Right ventricle myocardium inferior (tissue), 1 donor: ENCODE measurements at regions not wholly inside any gene's neighbourhood (a gene's known extent, or its start where the extent isn't known, plus 50 kb on each side); places are given as distances from the start of the nearest gene placed in this dataset.

Experiments used
- ATAC-seq: fragments of 200-7000 bp; cut with Tn5 transposase; one replicate; pipeline ENCODE4 v1.9.1; 2020; ENCODE audit warnings: mild to moderate bottlenecking, moderate library complexity
- DNase-seq: peaks from one replicate; pipeline ENCODE4 v3.0.0; 2021; ENCODE audit errors: missing footprints
- intact Hi-C: fragments of 100-400 bp; cut with DNase I; formaldehyde crosslinking; loops from one replicate; pipeline ENCODE4 v1.11.0; 2022
- donor health status: DM: no; HTN: yes; CAD: no; lungs with severe emphysema.

- DNase-seq (no peak), ATAC-seq (no peak)
- intact Hi-C loops = no loop called here
These were observed 134.9 kb downstream of the SOX11 start for GRCh38 chr2:5826979-5827655.

GRCh38 chr2:5834501-5834900, 142.3 kb downstream of the SOX11 start:
- no peak for DNase-seq
- intact Hi-C loops = no loop called here
- ATAC-seq = no peak

- intact Hi-C loops = no loop called here
- ATAC-seq (no peak), DNase-seq (no peak)
These were observed 147.4 kb downstream of the SOX11 start for GRCh38 chr2:5839550-5839949.

GRCh38 chr2:5841126-5841525, 148.9 kb downstream of the SOX11 start:
- no peak for ATAC-seq
- intact Hi-C loops = no loop called here
- DNase-seq = no peak

GRCh38 chr2:5842326-5842725, 150.1 kb downstream of the SOX11 start:
- intact Hi-C loops = no loop called here
- DNase-seq (no peak), ATAC-seq (no peak)

- ATAC-seq (no peak), DNase-seq (no peak)
- intact Hi-C loops = no loop called here
These were observed 153.7 kb downstream of the SOX11 start for GRCh38 chr2:5845798-5846330.

GRCh38 chr2:5846881-5847280, 154.7 kb downstream of the SOX11 start:
- intact Hi-C loops = no loop called here
- DNase-seq = no peak
- no peak for ATAC-seq

- ATAC-seq (no peak), DNase-seq (no peak)
- intact Hi-C loops = no loop called here
These were observed 157.4 kb downstream of the SOX11 start for GRCh38 chr2:5849562-5849961.

- DNase-seq (no peak), ATAC-seq (no peak)
These were observed 159.2 kb downstream of the SOX11 start for GRCh38 chr2:5851410-5851809.

GRCh38 chr2:5854797-5855196, 162.6 kb downstream of the SOX11 start:
- ATAC-seq (peak; percentile 60), DNase-seq (no peak)
- intact Hi-C loops = no loop called here

More at GRCh38 chr2:5851410-5851809, 159.2 kb downstream of the SOX11 start:
- intact Hi-C loops = no loop called here

GRCh38 chr2:5867056-5867455, 174.9 kb downstream of the SOX11 start:
- intact Hi-C loops = no loop called here
- DNase-seq = peak; percentile 49
- ATAC-seq = no peak

GRCh38 chr2:5868931-5869330, 176.7 kb downstream of the SOX11 start:
- no peak for DNase-seq
- no peak for ATAC-seq

GRCh38 chr2:5869936-5870335, 177.8 kb downstream of the SOX11 start:
- no peak for DNase-seq
- intact Hi-C loops = no loop called here
- ATAC-seq = no peak

More at GRCh38 chr2:5868931-5869330, 176.7 kb downstream of the SOX11 start:
- intact Hi-C loops = no loop called here

- intact Hi-C loops = no loop called here
- no peak for DNase-seq
- ATAC-seq = no peak
These were observed 185.2 kb downstream of the SOX11 start for GRCh38 chr2:5877360-5877759.

- no peak for ATAC-seq
- intact Hi-C loops = no loop called here
These were observed 193.4 kb downstream of the SOX11 start for GRCh38 chr2:5885451-5886173.

GRCh38 chr2:5886462-5886861, 194.3 kb downstream of the SOX11 start:
- intact Hi-C loops = no loop called here
- no peak for DNase-seq

More at GRCh38 chr2:5885451-5886173, 193.4 kb downstream of the SOX11 start:
- no peak for DNase-seq

GRCh38 chr2:5888126-5888525, 195.9 kb downstream of the SOX11 start:
- ATAC-seq (no peak), DNase-seq (no peak)
- intact Hi-C loops = no loop called here

More at GRCh38 chr2:5886462-5886861, 194.3 kb downstream of the SOX11 start:
- no peak for ATAC-seq

- DNase-seq = no peak
- intact Hi-C loops = no loop called here
- ATAC-seq = no peak
These were observed 197.3 kb downstream of the SOX11 start for GRCh38 chr2:5889519-5889918.

- DNase-seq (no peak), ATAC-seq (no peak)
- intact Hi-C loops = no loop called here
These were observed 202.2 kb downstream of the SOX11 start for GRCh38 chr2:5894355-5894754.

GRCh38 chr2:5895284-5895683, 203.1 kb downstream of the SOX11 start:
- DNase-seq = peak; percentile 34
- intact Hi-C loops = no loop called here
- no peak for ATAC-seq
